RPMI7951 (cell line): ENCODE measurements at regions not wholly inside any gene's neighbourhood (a gene's known extent, or its start where the extent isn't known, plus 50 kb on each side); places are given as distances from the start of the nearest gene placed in this dataset.

Experiments used
- DNase-seq: peaks from one replicate; pipeline ENCODE4 v3.0.0-alpha.2; 2012; ENCODE audit warnings: low read depth

DNA sequence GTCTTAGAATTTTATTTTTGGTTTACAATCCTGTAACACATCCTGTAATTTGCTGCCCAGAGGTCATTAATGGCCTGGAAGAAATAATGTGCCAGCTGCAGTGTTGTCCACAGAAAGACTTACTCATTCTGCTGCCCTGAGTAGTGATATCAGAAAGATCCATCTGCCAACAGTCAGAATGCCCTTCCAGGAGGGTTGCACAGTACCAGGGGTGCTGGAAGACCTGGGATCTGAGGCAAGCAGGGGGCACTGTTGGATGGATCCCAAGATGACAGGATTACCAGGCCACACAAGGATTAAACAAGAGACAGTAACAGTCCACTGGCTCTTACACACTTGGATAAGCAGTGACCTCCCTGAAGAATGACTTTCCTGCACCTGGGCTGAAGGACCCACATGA lies 93.8 kb upstream of the TOP3B start:
- no peak for DNase-seq

DNA sequence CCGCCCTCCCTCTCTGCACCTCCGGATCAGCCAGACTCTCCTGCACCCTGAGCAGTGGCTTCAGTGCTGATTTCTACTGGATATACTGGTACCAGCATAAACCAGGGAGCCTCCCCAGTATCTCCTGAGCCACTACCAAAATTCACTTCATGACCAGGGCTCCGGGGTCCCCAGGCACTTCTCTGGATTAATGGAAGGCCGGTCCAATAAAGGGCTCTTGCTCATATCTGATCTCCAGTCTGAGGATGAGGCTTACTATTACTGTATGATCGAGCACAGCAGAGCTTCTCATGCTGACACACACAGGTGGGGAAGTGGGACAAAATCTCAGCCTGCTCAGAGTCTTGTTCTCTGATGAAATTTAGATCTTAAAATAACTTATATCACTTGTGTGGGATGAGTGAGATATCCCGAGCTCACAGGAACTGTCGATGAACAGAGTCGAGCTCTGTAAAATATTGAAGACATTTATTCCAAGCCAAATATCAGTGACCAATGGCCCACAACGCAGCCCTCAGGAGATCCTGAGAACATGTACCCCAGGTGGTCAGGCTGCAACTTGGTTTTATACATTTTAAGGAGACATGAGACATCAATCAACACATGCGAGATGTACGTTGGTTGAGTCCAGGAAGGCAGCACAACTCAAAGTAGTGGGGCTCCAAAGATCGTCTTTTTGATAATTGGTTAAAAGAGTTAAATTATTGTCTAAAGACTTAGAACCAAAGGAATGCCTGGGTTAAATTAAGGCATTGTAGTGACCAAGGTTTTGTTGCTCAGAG lies 93.0 kb upstream of the TOP3B start:
- no peak for DNase-seq

DNA sequence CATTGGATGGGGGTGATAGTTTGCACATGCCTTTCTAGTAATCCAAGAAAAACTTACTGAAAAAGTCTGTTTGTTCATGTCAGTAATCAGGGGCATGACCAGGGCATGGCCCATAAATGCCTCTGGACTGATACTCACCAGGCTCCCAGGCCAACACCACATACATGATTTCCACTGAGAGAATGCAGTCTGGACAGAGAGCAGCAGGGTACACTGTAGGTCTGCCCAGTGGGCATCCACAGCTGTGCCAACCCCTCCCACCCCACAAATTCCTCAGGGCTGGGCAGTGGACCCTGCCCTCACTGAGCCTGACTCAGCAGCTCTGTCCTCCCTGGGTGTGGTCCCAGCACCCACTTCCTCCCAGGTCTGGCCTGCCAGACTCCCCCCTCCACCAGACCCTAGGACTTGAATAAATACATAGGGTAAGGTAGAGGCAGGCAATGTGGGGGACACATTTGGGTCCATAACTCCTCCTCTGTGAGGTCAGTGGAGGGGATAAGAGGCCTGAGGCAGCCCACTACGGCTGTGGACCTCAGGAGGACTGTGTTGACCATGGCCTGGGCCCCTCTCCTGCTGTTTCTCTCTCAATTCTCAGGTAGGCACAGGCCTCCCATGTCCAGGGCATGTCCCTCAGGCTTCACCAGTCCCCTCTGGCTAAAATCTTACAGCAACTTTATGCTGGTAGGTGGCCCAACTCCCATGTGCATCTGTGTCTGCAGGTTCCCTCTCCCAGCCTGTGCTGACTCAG lies 92.2 kb upstream of the TOP3B start:
- DNase-seq = no peak

DNA sequence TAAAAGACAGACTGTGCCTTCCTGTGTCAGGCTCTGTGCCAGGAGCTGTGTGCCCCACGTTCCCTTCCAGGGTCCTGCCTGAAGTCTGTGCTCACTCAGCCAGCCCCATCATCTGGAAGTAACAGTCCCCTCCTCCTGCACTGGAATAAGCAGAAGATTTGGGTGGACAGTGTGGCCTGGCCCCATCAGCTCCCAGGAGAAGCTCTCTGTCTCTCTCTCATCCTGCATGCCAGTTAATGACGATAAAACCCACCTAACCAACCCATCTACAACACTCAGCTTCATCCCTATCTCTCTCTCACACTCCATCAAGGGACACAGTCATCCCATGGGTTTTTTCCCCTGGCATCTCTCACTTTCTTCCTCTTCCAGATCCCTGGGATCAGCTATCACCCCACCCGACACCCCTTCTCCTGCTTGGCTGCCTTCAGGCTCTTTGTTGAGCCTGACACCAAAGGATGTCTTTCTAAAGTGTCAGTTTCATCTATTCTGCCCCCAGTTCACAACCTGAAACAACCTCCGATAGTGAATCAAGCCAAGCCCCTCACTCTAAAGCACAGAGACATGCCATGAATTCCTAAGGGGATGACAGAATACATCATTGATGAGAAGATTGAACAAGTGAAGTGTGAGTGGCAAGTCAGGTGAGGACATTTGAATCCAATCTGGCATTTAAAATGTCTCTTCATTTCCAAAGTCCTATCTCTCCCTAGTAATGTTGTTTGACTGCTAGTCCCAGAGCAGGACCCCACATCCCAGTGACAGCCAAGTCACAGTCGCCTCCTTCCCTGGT lies 91.4 kb upstream of the TOP3B start:
- DNase-seq = no peak

DNA sequence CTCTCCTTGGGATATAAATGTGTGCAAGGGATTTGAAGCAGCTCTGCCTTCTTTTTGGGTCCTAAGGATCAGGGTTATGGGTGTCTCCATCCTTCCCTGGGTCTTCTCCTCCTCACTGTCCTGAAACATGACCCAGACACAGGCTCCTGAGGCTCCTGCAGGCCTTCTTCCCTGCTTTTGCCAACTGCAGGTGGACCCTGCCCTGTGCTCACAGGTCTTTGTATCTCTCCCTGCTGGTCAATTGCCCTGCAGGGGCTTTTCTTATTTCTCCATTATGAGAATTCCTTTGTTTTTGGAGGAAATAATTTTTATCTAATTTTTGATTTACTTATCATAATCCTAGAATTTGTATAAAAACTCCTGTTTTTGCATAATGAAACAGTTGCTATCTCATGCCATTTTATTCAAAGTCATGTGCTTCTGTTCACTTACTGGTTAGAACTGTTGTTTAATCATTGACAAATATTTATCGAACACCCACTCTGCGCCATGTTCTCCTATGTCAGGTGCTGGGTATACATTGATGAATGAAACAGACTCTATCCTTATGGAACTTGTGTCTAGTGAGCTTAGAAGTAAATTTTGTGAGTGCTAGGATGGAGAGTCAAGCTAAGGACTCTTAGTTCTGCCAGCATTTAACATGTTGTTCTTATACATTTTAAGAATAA lies 89.7 kb upstream of the TOP3B start:
- no peak for DNase-seq

DNA sequence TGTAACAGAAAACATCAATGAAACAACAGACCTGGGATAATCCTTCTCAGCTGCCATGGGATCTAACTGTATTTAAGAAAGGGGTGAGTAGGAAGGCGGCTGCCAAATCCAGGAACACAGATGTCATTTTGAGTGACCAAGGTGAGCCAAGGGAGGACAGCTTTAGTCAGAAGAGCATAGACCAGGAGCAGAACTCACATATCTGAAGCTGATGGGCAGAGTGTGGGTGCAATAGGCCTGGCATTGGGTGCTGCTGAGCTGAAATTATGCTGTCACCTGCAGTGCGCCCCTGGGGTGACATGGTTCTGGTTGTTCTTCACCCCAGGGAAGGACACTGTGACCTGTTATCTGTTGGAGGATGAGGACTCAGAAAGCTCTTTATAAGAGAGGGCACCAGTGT lies 88.9 kb upstream of the TOP3B start:
- DNase-seq = no peak

DNA sequence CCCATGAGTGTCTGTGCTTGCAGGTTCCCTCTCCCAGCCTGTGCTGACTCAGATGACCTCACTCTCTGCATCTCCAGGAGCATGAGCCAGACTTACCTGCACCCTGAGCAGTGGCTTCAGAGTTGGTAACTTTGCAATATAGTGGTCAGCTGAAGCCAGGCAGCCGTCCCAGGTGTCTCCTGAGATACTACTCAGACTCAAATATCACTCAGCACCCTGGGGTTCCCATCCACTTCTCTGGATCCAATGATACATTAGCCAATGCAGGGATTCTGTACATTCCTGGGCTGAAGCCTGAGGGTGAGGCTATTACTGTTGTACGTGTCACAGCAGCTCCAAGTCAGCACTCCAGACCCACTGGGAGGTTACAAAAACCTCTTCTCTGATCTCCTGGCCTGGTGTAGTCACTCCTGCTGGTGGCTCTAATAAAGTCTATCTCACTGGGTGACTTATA lies 87.8 kb upstream of the TOP3B start:
- no peak for DNase-seq

DNA sequence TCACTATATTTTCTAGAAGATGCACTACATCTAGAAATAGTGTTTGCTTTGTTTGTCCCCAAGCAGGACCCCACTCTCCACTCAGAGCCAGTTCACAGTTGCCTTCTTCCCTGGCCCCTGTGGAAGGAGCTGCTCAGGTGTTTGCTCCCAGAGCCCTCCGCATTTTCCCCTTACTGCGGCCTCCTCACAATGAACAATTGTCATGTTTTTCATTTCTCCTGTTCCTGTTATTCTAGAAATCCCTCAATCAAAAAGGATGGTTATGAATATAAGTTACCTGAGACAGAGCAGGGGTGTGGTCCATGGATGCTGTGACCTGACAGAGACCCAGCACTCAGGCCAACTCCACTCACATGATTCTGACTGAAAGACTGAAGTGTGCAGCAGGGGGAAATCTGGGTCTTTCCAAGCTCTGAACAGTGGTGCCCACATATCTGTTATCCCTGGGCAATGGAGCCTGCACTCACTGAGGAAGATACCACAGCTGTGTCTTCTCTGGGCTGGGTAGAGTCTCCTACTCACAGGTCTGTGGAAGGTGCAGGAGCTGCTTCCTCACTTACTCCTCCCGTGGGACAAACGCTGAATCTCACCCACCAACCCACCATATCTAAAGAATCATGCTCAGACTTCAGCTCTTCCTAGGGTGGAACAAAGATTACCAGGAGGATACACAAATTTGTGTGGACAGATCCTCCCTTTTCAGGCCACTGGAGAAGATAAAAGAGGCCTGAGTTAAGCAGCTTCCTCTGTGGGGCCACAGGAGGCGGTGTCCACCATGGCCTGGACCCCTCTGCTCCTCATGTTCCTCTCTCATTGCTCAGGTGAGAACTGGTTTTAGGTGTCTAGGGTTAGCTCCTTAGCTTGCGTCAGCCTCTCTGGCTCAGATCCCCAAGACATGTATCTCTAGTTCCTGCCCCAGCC lies 87.1 kb upstream of the TOP3B start:
- no peak for DNase-seq

DNA sequence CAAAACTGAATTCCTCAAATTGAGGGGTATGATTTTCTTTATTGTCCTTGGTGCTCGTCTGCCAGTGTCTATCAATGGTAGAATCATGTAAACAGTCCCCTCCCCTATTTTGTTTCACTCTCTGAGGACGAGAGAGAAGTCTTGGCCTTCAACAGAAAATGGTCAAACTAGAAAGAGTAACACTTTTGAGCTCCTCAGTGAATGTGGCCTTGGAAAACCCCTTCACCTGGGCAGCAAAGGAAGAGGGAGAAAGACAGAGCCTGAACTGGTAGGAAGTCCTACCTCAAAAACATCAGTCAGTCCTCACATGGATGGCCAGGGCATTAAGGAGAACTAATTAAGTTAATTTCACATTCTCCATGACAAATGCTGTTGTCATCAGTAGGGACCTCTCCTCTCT lies 86.1 kb upstream of the TOP3B start:
- no peak for DNase-seq

DNA sequence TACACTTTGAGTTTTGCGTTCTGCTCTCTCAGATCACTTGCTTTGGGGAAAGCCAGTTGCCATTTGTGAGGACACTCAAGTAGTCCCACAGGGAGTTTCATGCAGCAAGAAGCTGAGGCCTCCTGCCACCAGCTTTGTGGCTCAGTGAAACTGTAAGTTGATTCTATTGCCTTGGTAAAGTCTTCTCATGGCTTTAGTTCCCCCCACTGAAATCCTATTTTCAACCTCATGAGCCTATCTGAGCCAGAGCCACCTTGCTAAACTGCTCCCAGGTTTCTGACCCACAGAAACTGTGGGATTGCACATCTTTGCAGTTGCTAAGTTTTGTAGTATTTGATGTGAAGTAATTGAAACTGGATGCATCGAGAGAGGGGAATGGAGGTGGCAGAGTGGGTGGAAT lies 85.4 kb upstream of the TOP3B start:
- no peak for DNase-seq

DNA sequence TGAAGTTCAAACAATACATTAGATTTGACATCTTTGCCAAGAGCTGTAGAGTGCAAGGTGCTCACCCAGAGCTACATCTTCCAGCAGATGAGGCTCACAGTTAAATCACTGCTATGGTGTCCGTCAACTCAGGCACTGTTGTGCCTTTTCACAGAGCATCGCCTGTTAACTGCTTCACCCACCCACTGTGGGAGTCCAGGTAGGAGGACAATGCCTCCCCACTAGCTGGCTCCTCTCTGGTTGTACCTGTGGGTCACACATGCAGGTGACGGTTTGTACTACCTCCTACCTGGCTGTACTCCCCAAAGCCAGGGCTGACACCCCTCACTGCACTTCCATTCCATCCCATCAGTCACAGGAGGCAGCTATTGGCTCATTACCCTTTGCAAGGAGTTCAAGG lies 84.6 kb upstream of the TOP3B start:
- DNase-seq = no peak

DNA sequence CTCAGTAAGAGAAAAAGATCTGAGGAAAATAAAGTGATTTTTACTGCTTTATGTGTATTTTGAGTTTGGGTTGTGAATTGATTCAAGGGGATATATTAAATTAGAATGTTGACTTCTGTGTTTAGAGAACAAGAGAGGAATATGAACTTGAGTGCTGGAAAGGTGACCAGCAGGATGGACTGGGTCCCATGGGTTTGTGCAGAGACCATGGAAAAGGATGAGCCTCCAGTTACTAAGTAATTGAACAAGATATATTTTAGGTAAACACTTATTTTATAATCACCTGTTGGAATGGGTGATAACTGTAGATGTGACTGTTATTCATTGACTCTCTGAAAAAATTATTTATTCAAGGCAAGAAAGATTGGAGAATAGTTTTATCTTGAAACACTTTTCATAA lies 82.0 kb upstream of the TOP3B start:
- DNase-seq = no peak

DNA sequence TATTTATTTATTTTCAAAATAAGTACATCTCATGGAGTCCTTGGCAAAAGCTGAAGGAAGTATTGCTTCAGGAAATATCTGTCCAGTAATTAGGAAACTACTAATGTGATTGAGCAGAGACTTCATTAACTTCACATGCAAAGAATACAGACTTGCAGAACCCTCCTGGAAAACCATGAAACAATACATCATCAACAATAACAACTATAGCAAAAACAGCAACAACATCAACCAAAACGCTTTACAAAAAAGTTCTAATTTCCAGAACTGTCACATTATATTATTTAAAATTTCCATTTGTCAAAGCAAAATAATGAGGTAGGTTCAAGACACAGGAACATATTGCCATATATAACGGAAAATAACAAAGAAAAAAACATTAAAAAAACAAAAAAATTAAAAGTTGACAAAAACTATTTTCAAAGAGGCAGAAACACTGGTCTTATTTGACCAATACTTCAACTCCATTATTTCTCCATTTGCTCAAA lies 79.8 kb upstream of the TOP3B start:
- no peak for DNase-seq

DNA sequence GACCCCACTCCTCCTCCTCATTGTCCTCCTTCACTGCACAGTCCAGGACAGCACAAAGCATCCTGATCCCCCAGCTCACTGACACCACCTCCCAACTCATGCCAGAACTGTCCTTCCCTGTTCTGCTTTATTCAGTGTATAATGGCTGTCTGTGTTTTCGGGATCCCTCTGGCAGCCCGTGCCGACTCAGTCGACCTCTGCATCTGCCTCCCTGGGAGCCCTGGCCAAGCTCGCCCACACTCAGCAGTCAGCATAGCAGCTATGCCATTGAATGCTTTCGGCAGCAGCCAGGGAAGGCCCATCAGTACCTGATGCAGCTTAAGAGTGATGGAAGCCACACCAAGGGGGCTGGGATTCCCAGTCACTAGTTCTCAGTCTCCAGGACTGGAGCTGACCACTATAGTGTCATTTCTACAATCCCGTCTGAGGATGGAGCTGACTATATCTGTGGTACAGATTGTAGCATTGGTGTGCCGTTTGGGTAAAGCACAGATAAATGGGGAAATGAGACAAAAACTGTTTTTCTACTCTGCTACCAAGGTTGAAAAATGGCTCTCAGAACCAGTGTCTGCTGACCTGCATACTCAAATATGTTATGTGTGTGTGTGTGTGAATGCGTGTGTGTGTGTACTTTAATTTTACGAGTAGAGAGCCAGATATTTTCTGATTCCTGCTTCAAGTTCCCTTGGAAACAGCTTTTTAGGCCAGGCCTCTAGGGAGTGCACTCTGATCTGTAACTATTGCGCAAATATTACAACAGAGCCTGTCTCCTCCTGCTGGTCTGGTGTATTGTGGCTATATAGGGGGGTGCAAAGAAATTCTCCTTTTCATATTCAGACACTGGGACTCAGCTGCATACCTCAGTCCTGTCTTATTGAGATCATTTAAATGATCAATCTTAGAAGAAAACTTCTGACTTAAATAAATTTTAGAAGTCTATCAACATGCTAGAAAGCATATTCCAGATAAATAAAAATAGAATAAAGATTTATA lies 78.8 kb upstream of the TOP3B start:
- DNase-seq = no peak

DNA sequence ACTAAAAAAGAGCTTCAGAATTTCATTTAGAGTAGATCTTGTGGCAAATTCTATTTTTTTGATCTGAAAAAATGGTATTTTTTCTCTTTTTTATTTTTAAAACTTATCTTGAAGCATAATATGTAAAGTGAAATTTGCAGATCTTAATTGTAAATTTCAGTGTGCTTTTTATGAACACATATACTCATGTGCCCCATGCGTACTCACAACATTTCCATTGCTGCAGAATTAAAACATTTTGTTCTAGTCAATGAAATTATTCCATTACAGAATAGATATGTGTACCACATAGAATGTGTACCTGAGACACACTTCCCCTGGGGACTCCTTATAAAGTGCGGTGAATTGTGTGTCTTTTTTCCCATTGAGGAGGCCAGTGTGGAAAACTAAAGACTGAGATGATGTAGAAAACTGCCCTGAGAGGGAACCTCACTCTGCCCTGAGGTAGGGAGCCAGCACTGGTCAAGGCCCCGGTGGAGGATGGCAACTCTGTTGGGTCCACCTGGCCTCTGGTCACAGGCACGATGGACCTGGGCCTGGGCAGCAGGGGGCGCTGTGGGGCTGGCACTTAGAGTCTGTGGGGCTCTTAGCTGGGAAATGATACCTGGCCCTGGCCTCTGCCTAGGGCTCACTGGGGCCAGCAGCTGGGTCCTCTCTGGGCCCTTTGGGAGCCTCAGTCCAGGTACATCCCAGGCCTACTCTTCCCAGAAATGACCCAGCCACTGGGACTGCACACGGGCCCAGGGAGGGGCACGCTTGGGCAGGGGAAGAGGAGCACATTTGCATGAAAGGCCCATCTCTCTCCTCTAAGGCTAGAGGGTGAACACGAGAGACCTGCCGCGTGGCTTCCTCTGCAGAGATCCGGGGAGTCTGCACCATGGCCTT lies 77.9 kb upstream of the TOP3B start:
- no peak for DNase-seq

DNA sequence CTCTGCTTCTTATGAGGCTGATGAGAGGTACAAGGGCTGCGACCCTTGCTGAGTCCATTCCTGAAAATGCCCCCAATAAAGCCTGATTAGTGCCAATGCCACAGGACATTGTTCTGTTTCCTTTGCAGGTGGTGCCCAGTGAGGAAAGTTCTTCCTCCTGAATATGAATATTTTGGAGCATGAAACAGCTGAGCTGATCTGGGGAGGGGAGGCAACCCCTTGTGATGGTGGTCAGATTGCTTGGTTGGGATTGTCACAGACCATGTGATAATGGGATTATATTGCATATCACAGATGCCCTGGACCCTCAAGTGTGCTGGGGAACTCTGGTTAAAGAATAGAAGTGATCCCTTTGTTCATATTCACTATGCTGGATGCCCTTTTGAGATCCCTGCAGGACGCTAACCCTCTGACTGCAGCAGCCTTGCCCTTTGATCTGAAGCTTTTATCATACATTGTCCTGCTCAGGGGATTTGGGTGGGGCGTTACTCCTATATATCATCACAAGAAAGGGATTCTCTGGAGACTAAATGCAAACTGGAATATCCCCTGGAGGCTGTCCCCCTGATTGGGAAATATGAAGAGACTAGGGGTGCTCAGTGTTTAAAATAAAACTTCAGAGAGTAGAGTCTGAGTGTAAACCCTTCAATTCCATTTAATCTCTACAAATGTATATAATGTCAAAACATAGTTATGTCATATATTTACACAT lies 76.9 kb upstream of the TOP3B start:
- no peak for DNase-seq

DNA sequence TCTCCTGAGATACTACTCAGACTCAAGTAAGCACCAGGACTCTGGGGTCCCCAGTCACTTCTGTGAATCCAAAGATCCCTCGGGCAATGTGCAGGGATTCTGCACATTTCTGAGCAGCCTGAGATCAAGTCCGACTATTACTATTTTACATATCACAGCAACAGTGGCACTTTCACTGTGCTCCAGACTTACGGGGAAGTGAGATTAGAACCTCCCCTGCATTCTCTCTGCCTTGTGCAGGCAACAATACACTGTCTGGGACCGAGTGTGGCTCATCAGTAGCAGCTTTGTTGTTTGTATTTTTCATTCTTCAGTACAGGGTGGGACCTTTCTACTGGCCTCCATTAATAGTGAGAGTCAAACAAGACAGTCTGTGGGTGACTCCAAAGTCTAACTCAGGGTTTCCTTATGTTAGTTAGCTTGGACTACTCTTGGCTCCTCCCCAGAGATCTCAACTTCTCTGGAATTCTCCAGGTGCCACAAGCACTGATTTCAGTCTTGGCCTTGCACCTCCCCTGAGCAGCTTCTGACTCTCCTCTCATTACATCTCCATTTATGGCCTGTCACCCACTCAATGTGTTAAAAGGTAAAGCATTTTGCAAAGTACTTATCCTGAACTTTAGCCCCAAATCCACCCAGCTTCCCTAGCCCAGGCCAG lies 76.2 kb upstream of the TOP3B start:
- DNase-seq = no peak
